ENCODE measurements at regions not wholly inside any gene's neighbourhood (a gene's known extent, or its start where the extent isn't known, plus 50 kb on each side); places are given as distances from the start of the nearest gene placed in this dataset.

GRCh38 chr2:12515871-12516270 is 200.9 kb upstream of the TRIB2 start:
- TF ChIP-seq CTCF (IDR thresholded peaks at IDR 0.05) = no peak
- no peak for TF ChIP-seq POLR2A (IDR thresholded peaks at IDR 0.05)

All from right lobe of liver (tissue), 4 donors.